Ascending aorta (tissue), 2 donors: ENCODE measurements at regions not wholly inside any gene's neighbourhood (a gene's known extent, or its start where the extent isn't known, plus 50 kb on each side); places are given as distances from the start of the nearest gene placed in this dataset.

ENCODE experiments used
- DNase-seq, 2 donors: peaks; one replicate each; pipeline ENCODE4 v3.0.0-alpha.2; 2019; ENCODE audit warnings: low spot score in 2 of 2
- H3K27ac ChIP-seq, 2 donors: fragments of 200-600 bp; sonication (generic); one replicate each; pipeline ENCODE4 v1.5.1; 2016 to 2017; ENCODE audit warnings: mild to moderate bottlenecking in 1 of 2
- H3K27me3 ChIP-seq: fragments of 200-600 bp; sonication (generic); one replicate; pipeline ENCODE4 v1.5.1; 2017
- H3K36me3 ChIP-seq, 2 donors: fragments of 200-600 bp; sonication (generic); one replicate each; pipeline ENCODE4 v1.5.1; 2016
- H3K4me1 ChIP-seq, 2 donors: fragments of 200-600 bp; sonication (generic); one replicate each; pipeline ENCODE4 v1.5.1; 2016 to 2017; ENCODE audit warnings: mild to moderate bottlenecking in 1 of 2
- H3K4me3 ChIP-seq, 2 donors: fragments of 200-600 bp; sonication (generic); one replicate each; pipeline ENCODE4 v1.5.1; 2016 to 2017; ENCODE audit warnings: mild to moderate bottlenecking in 1 of 2
- H3K9me3 ChIP-seq, 2 donors: fragments of 200-600 bp; sonication (generic); one replicate each; pipeline ENCODE4 v1.5.1; 2016
- intact Hi-C: fragments of 100-400 bp; cut with DNase I; formaldehyde crosslinking; loops from one replicate; pipeline ENCODE4 v1.15.1; 2023
- TF ChIP-seq, protein P1 (sequence below), 3 experiments: fragments of 200-600 bp in 2 of 3; fragments of 450-650 bp in 1 of 3; sonication (generic) in 2 of 3; IDR thresholded peaks; one replicate each; pipeline ENCODE4 v1.5.1; 2016 to 2019; ENCODE audit warnings: antibody characterized with exemption in 3 of 3, mild to moderate bottlenecking in 1 of 3, moderate library complexity in 1 of 3

GRCh38 chr10:107619139-107619538 is 454.6 kb upstream of the SORCS1 start:
- no peak overlapping the region for H3K27ac ChIP-seq
- no peaks in the 10 kb centered on the region for H3K4me1 ChIP-seq
- DNase-seq, result no peak
- intact Hi-C loops, result no loop called here
- H3K4me3 ChIP-seq, result no peak overlapping the region
- no peaks in the 10 kb centered on the region for H3K36me3 ChIP-seq
- no peaks in the 10 kb centered on the region for H3K9me3 ChIP-seq
- TF ChIP-seq, protein P1, sequence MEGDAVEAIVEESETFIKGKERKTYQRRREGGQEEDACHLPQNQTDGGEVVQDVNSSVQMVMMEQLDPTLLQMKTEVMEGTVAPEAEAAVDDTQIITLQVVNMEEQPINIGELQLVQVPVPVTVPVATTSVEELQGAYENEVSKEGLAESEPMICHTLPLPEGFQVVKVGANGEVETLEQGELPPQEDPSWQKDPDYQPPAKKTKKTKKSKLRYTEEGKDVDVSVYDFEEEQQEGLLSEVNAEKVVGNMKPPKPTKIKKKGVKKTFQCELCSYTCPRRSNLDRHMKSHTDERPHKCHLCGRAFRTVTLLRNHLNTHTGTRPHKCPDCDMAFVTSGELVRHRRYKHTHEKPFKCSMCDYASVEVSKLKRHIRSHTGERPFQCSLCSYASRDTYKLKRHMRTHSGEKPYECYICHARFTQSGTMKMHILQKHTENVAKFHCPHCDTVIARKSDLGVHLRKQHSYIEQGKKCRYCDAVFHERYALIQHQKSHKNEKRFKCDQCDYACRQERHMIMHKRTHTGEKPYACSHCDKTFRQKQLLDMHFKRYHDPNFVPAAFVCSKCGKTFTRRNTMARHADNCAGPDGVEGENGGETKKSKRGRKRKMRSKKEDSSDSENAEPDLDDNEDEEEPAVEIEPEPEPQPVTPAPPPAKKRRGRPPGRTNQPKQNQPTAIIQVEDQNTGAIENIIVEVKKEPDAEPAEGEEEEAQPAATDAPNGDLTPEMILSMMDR (IDR thresholded peaks at IDR 0.05), result no peak
- H3K27me3 ChIP-seq, result no peaks in the 10 kb centered on the region

DNA sequence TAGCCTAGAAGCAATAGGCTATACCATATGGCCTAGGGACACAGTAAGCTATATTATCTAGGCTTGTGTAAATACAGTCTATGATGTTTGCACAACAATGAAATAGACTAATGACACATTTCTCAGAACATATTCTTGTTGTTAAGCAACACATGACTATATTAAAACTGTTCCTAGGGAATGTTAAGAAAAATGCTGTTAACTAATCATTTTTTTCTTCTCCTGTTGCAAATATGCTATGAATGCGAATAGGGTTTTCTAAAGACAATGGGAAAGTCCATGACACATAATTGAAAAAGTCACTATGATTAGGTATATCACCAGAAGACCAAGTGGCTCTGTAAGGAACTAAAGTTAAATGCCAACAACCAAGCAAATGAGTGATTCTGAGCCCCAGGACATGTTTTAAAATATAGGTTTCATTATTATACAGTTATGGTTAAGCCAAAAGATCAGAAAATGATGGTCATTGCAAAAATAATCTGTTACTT is 454.0 kb upstream of the SORCS1 start:
- Histone ChIP-seq H3K27me3 (no peaks in the 10 kb centered on the region), H3K27ac (no peak overlapping the region), H3K9me3 (no peaks in the 10 kb centered on the region), H3K4me1 (no peaks in the 10 kb centered on the region), H3K4me3 (no peak overlapping the region), H3K36me3 (no peaks in the 10 kb centered on the region)
- no peak for DNase-seq
- intact Hi-C loops, result no loop called here
- TF ChIP-seq, protein P1 (IDR thresholded peaks at IDR 0.05), result no peak

DNA sequence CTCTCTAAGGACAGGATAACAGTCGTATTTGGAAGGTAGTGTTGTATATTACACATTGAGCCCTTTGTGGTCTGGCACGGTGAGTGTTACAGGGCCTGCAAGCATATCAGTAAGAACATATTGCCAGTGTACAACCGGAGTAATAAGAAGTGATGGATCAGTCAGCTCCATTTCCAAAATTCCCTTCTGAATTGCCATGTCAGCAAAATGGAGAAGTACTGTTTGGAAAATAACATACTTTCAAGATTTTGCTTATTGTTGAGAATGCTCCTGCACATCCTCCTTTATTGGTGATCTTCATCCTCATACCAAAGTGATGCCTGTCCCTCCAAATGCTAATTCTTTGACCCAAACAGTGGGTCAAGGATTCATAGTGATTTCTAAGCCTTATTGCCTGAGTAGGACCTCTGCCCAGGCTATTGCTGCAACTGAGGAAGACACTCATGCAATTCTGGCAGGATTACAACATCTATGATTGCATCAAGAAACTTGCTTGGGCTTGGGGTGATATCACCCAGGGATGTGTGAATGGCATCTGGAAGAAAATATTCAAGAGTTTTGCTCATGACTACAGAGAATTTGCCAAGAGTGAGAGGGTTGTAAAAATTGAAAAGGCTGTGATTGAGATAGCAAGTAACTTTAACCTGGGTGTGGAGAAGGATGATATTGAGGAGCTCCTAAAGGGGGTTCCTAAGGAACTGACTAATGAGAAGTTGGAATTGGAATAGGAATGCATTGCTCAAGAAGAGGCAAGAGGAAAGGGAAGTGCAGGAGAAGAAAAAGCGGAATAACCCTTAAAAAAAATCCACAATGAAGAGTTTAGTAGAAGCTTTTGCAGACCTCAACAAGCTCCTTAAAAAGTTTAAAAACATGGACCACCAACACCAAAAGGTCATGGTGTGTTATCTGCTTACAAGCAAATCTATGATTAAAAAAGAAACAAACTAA is 452.2 kb upstream of the SORCS1 start:
- intact Hi-C loops, result no loop called here
- no peaks in the 10 kb centered on the region for H3K4me1 ChIP-seq
- TF ChIP-seq, protein P1 (IDR thresholded peaks at IDR 0.05), result no peak
- H3K27ac ChIP-seq, result no peak overlapping the region
- no peaks in the 10 kb centered on the region for H3K27me3 ChIP-seq
- no peak overlapping the region for H3K4me3 ChIP-seq
- DNase-seq, result no peak
- no peaks in the 10 kb centered on the region for H3K9me3 ChIP-seq
- H3K36me3 ChIP-seq, result no peaks in the 10 kb centered on the region

DNA sequence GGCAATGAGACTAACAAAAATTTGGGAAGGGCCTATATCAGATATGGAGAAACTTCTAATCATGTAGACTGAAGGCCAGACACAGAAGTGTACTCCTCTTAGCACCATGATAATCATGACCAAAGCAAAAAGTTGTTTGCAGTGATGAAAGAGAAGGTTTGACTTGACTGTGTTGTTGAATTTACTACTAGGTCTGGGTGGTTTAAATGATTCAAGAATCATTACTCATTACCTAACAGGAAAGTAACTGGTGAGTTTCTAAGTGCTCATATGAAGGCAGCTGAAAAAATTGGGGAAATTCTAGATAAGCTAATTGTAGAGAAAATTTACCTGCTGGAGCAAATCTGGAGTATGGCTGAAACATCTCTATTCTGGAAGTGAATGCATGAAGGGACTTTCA is 451.5 kb upstream of the SORCS1 start:
- intact Hi-C loops, result no loop called here

GRCh38 chr10:107614939-107615685 is 450.6 kb upstream of the SORCS1 start:
- Histone ChIP-seq H3K4me3 (no peak overlapping the region), H3K9me3 (no peaks in the 10 kb centered on the region), H3K27me3 (no peaks in the 10 kb centered on the region), H3K27ac (no peak overlapping the region), H3K4me1 (no peaks in the 10 kb centered on the region), H3K36me3 (no peaks in the 10 kb centered on the region)
- DNase-seq, result no peak
- TF ChIP-seq, protein P1 (IDR thresholded peaks at IDR 0.05), result no peak
- intact Hi-C loops, result no loop called here

More for the DNA sequence above, 451.5 kb upstream of the SORCS1 start:
- DNase-seq, result no peak
- H3K27ac ChIP-seq, result no peak overlapping the region
- H3K9me3 ChIP-seq, result no peaks in the 10 kb centered on the region
- no peaks in the 10 kb centered on the region for H3K27me3 ChIP-seq
- TF ChIP-seq, protein P1 (IDR thresholded peaks at IDR 0.05), result no peak
- H3K36me3 ChIP-seq, result no peaks in the 10 kb centered on the region
- no peak overlapping the region for H3K4me3 ChIP-seq
- no peaks in the 10 kb centered on the region for H3K4me1 ChIP-seq
